ENCODE measurements at regions not wholly inside any gene's neighbourhood (a gene's known extent, or its start where the extent isn't known, plus 50 kb on each side); places are given as distances from the start of the nearest gene placed in this dataset.

DNA sequence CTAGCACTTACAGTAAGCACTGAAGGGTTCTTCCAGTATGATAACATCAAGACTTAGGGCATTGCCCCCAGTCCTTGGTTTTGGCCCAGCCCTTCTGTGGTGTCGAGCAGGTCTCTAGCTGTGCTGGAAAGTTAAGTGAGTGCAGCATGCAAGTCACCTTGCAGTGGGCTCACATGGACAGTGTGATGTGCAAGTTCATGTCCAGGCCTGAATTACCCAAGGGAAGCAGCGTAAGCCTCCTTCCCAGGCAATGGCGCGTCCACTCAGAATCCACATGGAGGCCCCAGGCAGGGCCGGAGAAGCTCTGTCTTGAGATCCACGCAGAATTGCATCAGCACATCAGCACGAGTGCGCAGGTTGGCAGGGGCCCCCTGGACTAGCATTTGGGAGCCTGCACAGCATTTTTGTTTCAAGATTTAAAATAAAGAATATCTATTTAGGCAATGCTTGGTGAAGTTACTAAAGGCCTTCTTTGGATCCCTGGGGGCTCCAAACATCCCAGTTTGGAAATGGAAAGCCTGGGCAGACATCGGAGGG, 108.4 kb upstream of the ALDH1B1 start:
- Histone ChIP-seq H3K36me3 (ENCODE audit: insufficient read depth) (no peaks in the 10 kb centered on the region), H3K4me2 (peak overlapping the region; percentile 66), H2AFZ (peak overlapping the region; percentile 97), H3K27me3 (ENCODE audit: insufficient read depth) (no peaks in the 10 kb centered on the region), H3K4me1 (ENCODE audit: insufficient read depth) (peaks cover 15% of the 10 kb centered on the region), H3F3A (replicated peaks; ENCODE audit: low read depth) (no peaks in the 10 kb centered on the region), H3K4me3 (no peak overlapping the region), H3K27ac (ENCODE audit: low read depth) (no peak overlapping the region), H4K20me1 (replicated peaks; ENCODE audit: insufficient read depth) (no peaks in the 10 kb centered on the region), H3K9me2 (ENCODE audit: insufficient read depth) (no peaks in the 10 kb centered on the region), H3K79me2 (replicated peaks; ENCODE audit: insufficient read depth) (no peaks in the 10 kb centered on the region)
- Mint-ChIP-seq H3K36me3 (ENCODE audit: low read depth) (no peaks in the 10 kb centered on the region), H3K4me1 (peaks cover 11% of the 10 kb centered on the region), H3K4me3 (no peak overlapping the region), H3K27ac (no peak overlapping the region), H3K9me3 (no peaks in the 10 kb centered on the region), H3K27me3 (ENCODE audit: insufficient read depth, low read depth, poor library complexity) (peaks cover 8% of the 10 kb centered on the region)
- DNase-seq (ENCODE audit: low spot score) (no peak), ATAC-seq (no peak)
- TF ChIP-seq POLR2AphosphoS5 (IDR thresholded peaks at IDR 0.05; ENCODE audit: low read depth) (no peak), JUNB (IDR thresholded peaks at IDR 0.05; ENCODE audit: unreplicated experiment) (no peak), EZH2 (IDR thresholded peaks at IDR 0.05; ENCODE audit: low read depth, unreplicated experiment) (no peak), NANOG (IDR thresholded peaks at IDR 0.05; ENCODE audit: borderline replicate concordance) (no peak), CREB1 (CRISPR knock-in tag; IDR thresholded peaks at IDR 0.05; ENCODE audit: low read depth) (no peak), ZNF331 (CRISPR knock-in tag; IDR thresholded peaks at IDR 0.05; ENCODE audit: low read depth) (no peak)
- TF ChIP-seq, protein P1, sequence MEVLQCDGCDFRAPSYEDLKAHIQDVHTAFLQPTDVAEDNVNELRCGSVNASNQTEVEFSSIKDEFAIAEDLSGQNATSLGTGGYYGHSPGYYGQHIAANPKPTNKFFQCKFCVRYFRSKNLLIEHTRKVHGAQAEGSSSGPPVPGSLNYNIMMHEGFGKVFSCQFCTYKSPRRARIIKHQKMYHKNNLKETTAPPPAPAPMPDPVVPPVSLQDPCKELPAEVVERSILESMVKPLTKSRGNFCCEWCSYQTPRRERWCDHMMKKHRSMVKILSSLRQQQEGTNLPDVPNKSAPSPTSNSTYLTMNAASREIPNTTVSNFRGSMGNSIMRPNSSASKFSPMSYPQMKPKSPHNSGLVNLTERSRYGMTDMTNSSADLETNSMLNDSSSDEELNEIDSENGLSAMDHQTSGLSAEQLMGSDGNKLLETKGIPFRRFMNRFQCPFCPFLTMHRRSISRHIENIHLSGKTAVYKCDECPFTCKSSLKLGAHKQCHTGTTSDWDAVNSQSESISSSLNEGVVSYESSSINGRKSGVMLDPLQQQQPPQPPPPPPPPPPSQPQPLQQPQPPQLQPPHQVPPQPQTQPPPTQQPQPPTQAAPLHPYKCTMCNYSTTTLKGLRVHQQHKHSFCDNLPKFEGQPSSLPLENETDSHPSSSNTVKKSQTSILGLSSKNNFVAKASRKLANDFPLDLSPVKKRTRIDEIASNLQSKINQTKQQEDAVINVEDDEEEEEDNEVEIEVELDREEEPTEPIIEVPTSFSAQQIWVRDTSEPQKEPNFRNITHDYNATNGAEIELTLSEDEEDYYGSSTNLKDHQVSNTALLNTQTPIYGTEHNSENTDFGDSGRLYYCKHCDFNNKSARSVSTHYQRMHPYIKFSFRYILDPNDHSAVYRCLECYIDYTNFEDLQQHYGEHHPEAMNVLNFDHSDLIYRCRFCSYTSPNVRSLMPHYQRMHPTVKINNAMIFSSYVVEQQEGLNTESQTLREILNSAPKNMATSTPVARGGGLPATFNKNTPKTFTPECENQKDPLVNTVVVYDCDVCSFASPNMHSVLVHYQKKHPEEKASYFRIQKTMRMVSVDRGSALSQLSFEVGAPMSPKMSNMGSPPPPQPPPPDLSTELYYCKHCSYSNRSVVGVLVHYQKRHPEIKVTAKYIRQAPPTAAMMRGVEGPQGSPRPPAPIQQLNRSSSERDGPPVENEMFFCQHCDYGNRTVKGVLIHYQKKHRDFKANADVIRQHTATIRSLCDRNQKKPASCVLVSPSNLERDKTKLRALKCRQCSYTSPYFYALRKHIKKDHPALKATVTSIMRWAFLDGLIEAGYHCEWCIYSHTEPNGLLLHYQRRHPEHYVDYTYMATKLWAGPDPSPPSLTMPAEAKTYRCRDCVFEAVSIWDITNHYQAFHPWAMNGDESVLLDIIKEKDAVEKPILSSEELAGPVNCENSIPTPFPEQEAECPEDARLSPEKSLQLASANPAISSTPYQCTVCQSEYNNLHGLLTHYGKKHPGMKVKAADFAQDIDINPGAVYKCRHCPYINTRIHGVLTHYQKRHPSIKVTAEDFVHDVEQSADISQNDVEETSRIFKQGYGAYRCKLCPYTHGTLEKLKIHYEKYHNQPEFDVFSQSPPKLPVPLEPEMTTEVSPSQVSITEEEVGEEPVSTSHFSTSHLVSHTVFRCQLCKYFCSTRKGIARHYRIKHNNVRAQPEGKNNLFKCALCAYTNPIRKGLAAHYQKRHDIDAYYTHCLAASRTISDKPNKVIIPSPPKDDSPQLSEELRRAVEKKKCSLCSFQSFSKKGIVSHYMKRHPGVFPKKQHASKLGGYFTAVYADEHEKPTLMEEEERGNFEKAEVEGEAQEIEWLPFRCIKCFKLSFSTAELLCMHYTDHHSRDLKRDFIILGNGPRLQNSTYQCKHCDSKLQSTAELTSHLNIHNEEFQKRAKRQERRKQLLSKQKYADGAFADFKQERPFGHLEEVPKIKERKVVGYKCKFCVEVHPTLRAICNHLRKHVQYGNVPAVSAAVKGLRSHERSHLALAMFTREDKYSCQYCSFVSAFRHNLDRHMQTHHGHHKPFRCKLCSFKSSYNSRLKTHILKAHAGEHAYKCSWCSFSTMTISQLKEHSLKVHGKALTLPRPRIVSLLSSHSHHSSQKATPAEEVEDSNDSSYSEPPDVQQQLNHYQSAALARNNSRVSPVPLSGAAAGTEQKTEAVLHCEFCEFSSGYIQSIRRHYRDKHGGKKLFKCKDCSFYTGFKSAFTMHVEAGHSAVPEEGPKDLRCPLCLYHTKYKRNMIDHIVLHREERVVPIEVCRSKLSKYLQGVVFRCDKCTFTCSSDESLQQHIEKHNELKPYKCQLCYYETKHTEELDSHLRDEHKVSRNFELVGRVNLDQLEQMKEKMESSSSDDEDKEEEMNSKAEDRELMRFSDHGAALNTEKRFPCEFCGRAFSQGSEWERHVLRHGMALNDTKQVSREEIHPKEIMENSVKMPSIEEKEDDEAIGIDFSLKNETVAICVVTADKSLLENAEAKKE (CRISPR knock-in tag; IDR thresholded peaks at IDR 0.05): no peak

DNA sequence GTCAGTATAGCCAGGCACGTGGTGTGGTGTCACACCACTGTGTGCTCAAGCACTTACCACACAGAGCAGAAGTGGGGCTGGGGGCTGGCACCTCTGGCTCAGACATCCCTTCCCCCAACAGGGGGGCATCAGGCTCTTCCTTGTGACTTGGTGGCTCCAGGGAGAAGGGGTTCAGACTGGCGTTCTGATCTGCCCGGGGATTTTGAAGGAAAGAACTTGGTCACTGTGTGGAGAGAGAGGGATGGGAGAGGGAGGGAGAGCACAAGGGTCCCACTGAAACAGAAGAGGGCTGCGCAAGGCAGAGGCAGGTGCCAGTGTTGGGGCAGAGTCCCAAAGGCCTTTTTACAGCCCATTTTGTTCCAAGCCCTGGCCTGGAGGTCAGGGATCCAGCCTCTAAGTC, 109.7 kb upstream of the ALDH1B1 start:
- no peaks in the 10 kb centered on the region for H3K79me2 ChIP-seq (replicated peaks; ENCODE audit: insufficient read depth)
- peaks cover 21% of the 10 kb centered on the region for H3K4me1 Mint-ChIP-seq
- H3K4me2 ChIP-seq: no peak overlapping the region
- no peak overlapping the region for H3K27ac Mint-ChIP-seq
- no peaks in the 10 kb centered on the region for H3K36me3 Mint-ChIP-seq (ENCODE audit: low read depth)
- no peaks in the 10 kb centered on the region for H3K36me3 ChIP-seq (ENCODE audit: insufficient read depth)
- H3K27ac ChIP-seq (ENCODE audit: low read depth): no peak overlapping the region
- H3K27me3 ChIP-seq (ENCODE audit: insufficient read depth): no peaks in the 10 kb centered on the region
- H3K4me3 ChIP-seq: no peak overlapping the region
- H2AFZ ChIP-seq: no peak overlapping the region
- no peaks in the 10 kb centered on the region for H3K9me3 Mint-ChIP-seq
- peaks cover 15% of the 10 kb centered on the region for H3K4me1 ChIP-seq (ENCODE audit: insufficient read depth)
- peaks cover 8% of the 10 kb centered on the region for H3K27me3 Mint-ChIP-seq (ENCODE audit: insufficient read depth, low read depth, poor library complexity)
- no peaks in the 10 kb centered on the region for H4K20me1 ChIP-seq (replicated peaks; ENCODE audit: insufficient read depth)
- ATAC-seq (no peak), DNase-seq (ENCODE audit: low spot score) (no peak)
- H3K9me2 ChIP-seq (ENCODE audit: insufficient read depth): no peaks in the 10 kb centered on the region
- H3K4me3 Mint-ChIP-seq: no peak overlapping the region
- H3F3A ChIP-seq (replicated peaks; ENCODE audit: low read depth): no peaks in the 10 kb centered on the region
- TF ChIP-seq NANOG (IDR thresholded peaks at IDR 0.05; ENCODE audit: borderline replicate concordance) (no peak), POLR2AphosphoS5 (IDR thresholded peaks at IDR 0.05; ENCODE audit: low read depth) (no peak), ZNF331 (CRISPR knock-in tag; IDR thresholded peaks at IDR 0.05; ENCODE audit: low read depth) (no peak), STAT1 (IDR thresholded peaks at IDR 0.05; ENCODE audit: unreplicated experiment) (no peak), EZH2phosphoT487 (IDR thresholded peaks at IDR 0.05; ENCODE audit: unreplicated experiment) (no peak), ZNF114 (CRISPR knock-in tag; IDR thresholded peaks at IDR 0.05) (no peak), EZH2 (IDR thresholded peaks at IDR 0.05; ENCODE audit: low read depth, unreplicated experiment) (no peak)
- TF ChIP-seq, protein P2, sequence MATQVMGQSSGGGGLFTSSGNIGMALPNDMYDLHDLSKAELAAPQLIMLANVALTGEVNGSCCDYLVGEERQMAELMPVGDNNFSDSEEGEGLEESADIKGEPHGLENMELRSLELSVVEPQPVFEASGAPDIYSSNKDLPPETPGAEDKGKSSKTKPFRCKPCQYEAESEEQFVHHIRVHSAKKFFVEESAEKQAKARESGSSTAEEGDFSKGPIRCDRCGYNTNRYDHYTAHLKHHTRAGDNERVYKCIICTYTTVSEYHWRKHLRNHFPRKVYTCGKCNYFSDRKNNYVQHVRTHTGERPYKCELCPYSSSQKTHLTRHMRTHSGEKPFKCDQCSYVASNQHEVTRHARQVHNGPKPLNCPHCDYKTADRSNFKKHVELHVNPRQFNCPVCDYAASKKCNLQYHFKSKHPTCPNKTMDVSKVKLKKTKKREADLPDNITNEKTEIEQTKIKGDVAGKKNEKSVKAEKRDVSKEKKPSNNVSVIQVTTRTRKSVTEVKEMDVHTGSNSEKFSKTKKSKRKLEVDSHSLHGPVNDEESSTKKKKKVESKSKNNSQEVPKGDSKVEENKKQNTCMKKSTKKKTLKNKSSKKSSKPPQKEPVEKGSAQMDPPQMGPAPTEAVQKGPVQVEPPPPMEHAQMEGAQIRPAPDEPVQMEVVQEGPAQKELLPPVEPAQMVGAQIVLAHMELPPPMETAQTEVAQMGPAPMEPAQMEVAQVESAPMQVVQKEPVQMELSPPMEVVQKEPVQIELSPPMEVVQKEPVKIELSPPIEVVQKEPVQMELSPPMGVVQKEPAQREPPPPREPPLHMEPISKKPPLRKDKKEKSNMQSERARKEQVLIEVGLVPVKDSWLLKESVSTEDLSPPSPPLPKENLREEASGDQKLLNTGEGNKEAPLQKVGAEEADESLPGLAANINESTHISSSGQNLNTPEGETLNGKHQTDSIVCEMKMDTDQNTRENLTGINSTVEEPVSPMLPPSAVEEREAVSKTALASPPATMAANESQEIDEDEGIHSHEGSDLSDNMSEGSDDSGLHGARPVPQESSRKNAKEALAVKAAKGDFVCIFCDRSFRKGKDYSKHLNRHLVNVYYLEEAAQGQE (IDR thresholded peaks at IDR 0.05; ENCODE audit: unreplicated experiment): no peak

Data from GM23338 (cell line).